Vagina (tissue), 2 donors: ENCODE measurements at regions not wholly inside any gene's neighbourhood (a gene's known extent, or its start where the extent isn't known, plus 50 kb on each side); places are given as distances from the start of the nearest gene placed in this dataset.

Source experiments
- POLR2A ChIP-seq, 2 donors: fragments of 450-650 bp; IDR thresholded peaks; one replicate each; pipeline ENCODE4 v1.6.1; 2017; ENCODE audit warnings: antibody characterized with exemption in 2 of 2, mild to moderate bottlenecking in 2 of 2, moderate library complexity in 2 of 2
- POLR2AphosphoS5 ChIP-seq, 2 donors: sonication (generic); formaldehyde crosslinking; IDR thresholded peaks; one replicate each; pipeline ENCODE4 v1.9.0; 2017; ENCODE audit warnings: antibody characterized with exemption in 2 of 2, mild to moderate bottlenecking in 2 of 2, low read depth in 1 of 2; ENCODE audit not compliant: insufficient read depth in 1 of 2
- TF ChIP-seq, protein P1 (sequence below), 3 experiments: fragments of 450-650 bp in 2 of 3; fragments of 200-600 bp in 1 of 3; sonication (generic) in 1 of 3; IDR thresholded peaks; one replicate each; pipeline ENCODE4 v1.5.1; 2017 to 2019; ENCODE audit warnings: antibody characterized with exemption in 3 of 3, mild to moderate bottlenecking in 2 of 3, moderate library complexity in 2 of 3

DNA sequence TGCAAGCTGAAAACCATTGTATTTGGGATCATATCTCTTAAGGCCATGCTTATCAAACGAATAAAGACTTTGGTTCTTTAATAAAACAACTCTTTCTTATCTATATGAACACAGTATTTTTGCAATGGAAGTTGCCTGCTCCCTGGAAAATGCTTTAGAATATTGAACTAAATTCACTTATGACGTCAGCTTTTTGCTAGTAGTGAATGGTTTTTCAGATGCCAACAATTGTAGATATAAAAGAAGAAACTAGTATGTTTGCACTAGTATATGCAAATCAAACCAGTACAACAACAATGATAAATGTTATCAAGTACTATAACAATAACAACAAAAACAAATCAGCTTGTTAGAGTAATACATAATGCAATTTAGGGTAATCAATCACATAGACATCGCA, 1462.9 kb downstream of the SUCLG1 start:
- TF ChIP-seq, protein P1, sequence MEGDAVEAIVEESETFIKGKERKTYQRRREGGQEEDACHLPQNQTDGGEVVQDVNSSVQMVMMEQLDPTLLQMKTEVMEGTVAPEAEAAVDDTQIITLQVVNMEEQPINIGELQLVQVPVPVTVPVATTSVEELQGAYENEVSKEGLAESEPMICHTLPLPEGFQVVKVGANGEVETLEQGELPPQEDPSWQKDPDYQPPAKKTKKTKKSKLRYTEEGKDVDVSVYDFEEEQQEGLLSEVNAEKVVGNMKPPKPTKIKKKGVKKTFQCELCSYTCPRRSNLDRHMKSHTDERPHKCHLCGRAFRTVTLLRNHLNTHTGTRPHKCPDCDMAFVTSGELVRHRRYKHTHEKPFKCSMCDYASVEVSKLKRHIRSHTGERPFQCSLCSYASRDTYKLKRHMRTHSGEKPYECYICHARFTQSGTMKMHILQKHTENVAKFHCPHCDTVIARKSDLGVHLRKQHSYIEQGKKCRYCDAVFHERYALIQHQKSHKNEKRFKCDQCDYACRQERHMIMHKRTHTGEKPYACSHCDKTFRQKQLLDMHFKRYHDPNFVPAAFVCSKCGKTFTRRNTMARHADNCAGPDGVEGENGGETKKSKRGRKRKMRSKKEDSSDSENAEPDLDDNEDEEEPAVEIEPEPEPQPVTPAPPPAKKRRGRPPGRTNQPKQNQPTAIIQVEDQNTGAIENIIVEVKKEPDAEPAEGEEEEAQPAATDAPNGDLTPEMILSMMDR (IDR thresholded peaks at IDR 0.05): no peak
- TF ChIP-seq POLR2A (IDR thresholded peaks at IDR 0.05) (no peak), POLR2AphosphoS5 (IDR thresholded peaks at IDR 0.05; ENCODE audit: insufficient read depth in 1 of 2, low read depth in 1 of 2) (no peak)
